Stimulated activated CD8-positive, alpha-beta memory T cell treated with anti-CD3 and anti-CD28 coated beads, Interleukin-2, amount 100 ng/mL, for 1 hour (primary cell): ENCODE measurements at regions not wholly inside any gene's neighbourhood (a gene's known extent, or its start where the extent isn't known, plus 50 kb on each side); places are given as distances from the start of the nearest gene placed in this dataset.
"Not testable (repeated sequence)": the region's sequence is repeated elsewhere in the genome, so short reads cannot be mapped to it uniquely, and the experiment has no call there.

Experiments
- DNase-seq, 2 donors: peaks; one replicate each; pipeline ENCODE4 v3.0.0-alpha.2; 2020; ENCODE audit warnings: low read depth in 2 of 2

- no peak for DNase-seq
Measured at GRCh38 chr5:157944938-157945337, 86.0 kb upstream of the CLINT1 start.

GRCh38 chr5:157944077-157944633, 85.2 kb upstream of the CLINT1 start:
- no peak for DNase-seq

DNA sequence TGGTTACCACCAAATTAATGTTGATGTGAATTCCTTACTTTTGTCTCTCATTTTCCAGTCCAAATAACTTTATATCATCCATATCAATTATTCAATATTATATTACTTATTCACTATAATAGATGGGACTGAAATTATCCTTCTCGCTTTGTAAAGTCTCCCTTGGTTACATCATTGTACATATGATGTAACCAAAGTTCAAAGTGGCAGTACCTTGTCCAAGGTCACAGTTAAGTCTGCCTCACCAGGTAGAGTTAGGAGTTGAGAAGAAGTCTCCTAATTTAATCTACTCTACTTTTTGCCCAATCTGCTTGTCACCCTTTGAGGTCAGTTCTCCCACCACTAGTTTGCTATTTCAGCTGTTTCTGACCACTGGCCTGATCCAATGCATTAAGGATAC, 83.7 kb upstream of the CLINT1 start:
- no peak for DNase-seq

GRCh38 chr5:157941616-157942015, 82.7 kb upstream of the CLINT1 start:
- no peak for DNase-seq

DNA sequence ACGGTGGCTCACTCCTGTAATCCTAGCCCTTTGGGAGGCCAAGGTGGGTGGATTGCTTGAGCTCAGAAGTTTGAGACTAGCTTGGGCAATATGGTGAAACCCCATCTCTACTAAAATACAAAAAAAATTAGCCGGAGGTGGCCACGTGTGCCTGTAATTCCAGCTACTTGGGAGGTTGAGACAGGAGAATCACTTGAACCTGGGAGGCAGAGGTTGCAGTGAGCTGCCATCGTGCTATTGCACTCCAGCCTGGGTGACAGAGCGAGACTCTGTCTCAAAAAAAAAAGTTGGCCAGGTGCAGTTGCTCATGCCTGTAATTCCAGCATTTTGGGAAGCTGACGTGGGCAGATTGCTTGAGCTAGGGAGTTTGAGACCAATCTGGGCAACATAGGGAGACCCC, 79.2 kb upstream of the CLINT1 start:
- not testable (repeated sequence) for DNase-seq

DNA sequence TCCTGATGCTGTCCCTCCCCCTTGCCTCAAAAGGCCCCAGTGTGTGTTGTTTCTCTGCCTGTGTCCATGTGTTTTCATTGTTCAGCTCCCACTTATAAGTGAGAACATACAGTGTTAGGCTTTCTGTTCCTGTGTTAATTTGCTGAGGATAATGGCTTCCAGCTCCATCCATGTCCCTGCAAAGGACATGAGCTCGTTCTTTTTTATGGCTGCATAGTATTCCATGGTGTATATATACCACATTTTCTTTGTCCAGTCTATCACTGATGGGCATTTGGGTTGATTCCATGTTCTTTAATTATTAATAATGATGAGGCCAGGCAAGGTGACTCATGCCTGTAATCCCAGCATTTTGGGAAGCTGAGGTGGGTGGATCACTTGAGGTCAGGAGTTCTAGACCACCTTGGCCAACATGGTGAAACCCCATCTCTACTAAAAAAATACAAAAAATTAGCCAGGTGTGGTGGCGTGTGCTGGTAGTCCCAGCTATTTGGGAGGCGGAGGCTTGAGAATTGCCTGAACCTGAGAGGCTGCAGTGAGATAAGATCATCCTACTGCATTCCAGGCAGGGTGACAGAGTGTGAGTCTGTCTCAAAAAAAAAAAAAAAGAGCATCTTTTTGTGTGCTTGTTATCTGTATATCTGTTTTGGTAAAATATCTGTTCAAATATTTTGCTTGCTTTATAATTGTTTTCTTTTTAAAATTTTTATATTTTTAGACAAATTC, 78.0 kb upstream of the CLINT1 start:
- DNase-seq: not testable (repeated sequence)

DNA sequence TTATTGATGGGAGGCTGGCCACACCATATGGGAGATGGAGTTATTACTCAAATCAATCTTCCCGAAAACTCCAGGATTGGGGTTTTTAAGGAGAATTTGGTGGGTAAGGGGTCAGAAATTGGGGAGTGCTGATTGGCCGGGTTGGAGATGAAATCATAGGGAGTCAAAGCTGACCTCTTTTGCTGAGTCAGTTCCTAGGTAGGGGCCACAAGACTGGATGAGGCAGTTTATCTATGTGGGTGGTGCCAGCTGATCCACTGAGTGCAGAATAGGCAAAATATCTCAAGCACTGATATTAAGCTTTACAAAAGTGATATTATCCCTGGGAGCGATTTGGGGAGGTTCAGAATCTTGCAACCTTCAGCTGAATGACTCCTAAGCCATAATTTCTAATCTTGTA, 75.7 kb upstream of the CLINT1 start:
- no peak for DNase-seq

GRCh38 chr5:157933005-157933404, 74.1 kb upstream of the CLINT1 start:
- no peak for DNase-seq

DNA sequence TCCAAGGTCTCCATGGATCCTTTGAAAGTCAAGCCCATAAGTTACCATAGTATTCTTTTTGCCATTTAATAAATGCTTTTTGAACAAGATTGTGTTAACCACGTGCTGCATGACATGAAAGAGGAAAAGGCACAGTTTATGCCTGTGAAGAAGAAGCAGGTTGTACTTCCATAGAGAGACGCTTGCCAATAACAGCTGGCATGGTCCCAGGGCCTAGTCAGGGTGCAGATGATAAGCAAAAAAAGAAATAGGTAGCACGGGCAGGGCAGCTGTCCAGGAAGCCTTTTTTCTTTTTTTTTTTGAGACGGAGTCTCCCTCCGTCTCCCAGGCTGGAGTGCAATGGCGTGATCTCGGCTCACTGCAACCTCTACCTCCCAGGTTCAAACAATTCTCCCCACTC, 71.8 kb upstream of the CLINT1 start:
- DNase-seq: no peak

GRCh38 chr5:157926977-157927376, 68.0 kb upstream of the CLINT1 start:
- no peak for DNase-seq

DNA sequence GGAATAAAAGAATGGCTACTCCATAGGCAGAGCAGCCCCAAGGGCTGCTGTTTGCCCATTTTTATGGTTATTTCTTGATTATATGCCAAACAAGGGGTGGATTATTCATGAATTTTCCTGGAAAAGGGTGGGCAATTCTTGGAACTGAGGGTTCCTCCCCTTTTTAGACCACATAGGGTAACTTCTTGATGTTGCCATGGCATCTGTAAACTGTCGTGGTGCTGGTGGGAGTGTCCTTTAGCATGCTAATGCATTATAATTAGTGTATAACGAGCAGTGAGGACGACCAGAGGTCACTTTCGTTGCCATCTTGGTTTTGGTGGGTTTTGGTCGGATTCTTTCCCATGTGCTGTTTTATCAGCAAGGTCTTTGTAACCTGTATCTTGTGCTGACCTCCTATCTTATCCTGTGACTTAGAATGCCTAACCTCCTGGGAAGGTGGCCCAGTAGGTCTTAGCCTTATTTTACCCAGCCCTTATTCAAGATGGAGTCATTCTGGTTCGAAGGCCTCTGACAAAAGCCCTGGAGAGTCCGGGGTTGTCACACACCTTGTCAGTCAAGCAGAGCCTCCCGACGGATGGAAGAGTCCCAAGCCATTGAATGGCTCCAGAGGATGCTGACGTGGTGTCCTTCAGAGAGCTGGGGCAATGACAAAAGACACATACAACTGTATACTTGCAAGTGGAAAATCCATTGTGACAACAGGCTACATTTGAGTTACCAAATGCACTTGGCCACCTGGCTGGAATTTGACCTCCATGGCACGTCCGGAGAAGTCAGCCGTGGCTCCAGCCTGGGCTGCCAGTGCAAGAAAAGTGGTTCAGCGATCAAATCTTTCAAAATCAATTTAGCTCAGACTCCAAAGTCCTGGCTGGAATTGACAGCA, 67.1 kb upstream of the CLINT1 start:
- DNase-seq: no peak

DNA sequence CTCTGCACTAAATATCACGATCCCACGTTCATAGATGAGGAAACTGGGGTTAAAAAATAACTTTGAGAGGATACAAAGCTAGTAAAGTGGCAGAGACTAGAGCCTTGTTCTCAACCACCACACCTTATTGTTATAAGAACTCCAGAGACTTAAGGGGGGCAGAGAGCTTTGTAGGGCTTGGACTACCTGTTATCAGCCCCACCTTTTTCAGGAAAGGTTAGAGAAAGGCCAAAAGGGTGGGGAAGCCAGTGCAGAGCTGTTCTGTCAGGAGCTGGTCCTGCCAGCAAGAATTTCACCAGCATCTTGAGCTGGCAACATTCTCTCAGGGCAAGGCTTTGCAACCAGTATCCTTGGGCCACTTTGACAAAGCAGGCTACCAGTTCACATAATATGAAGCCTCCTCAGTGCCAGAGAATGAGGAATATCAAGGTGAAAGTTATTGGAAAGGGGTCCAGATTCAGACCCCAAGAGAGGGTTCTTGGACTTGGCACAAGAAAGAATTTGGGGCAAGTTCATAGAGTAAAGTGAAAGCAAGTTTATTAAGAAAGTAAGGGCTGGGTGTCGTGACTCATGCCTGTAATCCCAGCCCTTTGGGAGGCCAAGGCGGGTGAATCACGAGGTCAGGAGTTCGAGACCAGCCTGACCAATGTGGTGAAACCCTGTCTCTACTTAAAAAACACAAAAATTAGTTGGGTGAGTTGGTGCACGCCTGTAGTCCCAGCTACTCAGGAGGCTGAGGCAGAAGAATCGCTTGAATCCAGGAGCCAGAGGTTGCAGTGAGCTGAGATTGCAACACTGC, 66.2 kb upstream of the CLINT1 start:
- DNase-seq: no peak

GRCh38 chr5:157924490-157924889, 65.5 kb upstream of the CLINT1 start:
- DNase-seq: no peak

DNA sequence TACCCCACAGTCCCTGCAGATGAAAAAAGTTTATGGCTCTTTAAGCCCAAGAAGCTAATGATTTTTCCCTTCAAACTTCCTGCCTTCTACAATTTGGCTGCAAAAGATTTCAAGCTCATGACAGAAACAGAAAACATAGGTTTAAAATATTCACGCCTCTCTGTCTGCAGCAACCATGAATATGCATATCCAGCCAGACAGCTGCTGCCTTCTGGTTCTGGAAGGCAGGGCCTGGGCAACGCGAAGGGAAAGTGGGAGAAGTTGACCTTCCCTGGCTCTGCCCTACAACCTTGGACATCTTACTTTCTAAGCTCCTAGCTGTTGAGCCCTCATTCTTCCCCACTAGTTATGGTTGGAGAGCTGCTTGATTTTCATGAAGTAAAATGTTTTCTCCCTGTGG, 64.8 kb upstream of the CLINT1 start:
- DNase-seq: no peak

DNA sequence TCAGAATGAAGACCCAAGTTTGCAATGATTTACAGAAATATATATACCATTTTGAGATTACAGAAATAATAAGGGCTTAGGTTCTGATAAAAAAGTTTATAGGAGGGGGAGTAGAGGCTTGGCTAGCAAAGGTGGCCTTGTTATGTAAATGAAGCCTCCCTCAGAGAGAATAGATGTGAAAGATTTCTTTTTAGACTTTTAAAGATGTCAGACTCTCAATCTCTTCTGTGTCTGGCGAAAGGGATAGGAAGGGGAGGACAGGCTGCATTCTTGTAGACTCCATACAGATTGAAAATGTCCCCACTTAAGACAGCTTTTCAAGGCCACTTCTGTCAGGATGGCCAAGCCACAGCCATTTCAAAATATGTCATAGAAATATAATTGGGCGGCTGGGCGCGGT, 63.1 kb upstream of the CLINT1 start:
- no peak for DNase-seq

GRCh38 chr5:157920828-157921170, 61.9 kb upstream of the CLINT1 start:
- DNase-seq: no peak

GRCh38 chr5:157918811-157919742, 60.1 kb upstream of the CLINT1 start:
- DNase-seq: no peak

DNA sequence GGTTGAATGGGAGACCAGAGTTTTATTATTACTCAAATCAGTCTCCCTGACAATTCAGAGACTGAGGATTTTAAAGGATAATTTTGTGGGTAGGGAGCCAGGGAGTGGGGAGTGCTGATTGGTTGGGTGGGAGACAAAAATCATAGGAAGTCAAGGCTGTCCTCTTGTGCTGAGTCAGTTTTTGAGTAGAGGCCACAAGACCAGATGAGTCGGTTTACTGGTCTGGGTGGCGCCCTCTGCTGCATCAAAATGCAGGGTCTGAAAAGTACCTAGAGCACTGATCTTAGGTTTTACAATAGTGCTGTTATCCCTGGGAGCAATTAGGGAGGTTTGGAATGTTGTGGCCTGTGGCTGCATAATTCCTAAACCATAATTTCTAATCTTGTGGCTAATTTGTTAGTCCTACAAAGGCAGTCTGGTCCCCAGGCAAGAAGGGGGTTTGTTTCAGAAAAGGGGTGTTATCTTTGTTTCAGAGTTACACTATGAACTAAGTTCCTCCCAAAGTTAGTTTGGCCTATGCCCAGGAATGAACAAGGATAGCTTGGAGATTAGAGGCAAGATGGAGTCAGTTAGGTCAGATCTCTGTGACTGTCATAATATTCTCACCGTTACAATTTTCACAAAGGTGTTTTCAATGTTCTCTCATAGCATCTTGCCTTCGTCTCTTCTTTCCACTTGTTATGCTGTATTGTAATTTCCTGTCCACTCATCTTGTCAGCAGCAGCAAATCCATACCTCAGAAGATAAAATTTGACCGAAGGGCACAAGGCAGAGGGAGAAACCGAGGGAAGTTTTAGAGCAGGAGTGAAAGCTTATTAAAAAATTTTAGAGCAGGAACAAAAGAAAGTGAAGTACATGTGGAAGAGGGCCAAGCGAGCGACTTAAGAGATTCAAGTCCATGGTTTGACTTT, 59.2 kb upstream of the CLINT1 start:
- peak; percentile 4 to 31 for DNase-seq

GRCh38 chr5:157917491-157917890, 58.5 kb upstream of the CLINT1 start:
- DNase-seq: no peak

DNA sequence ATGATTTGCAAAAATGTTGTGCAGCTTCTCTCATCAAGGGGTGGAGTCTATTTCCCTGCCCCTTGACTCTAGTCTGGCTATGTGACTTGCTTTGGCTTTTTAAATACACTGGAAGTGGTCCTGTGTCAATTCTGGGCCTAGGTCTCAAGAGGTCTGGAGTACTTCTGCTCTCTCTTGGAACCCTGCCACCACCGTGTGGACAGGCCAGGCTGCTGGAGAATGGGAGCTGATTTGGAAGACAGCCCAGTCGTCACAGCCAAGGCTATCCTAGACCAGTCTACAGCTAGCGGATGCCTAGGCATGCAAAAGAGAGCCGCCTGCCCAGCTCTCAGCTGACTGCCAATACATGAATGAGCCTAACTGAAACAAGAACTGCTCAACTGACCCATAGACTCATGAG, 56.7 kb upstream of the CLINT1 start:
- no peak for DNase-seq
